GM12891 (cell line): ENCODE measurements at regions not wholly inside any gene's neighbourhood (a gene's known extent, or its start where the extent isn't known, plus 50 kb on each side); places are given as distances from the start of the nearest gene placed in this dataset.

Source experiments
- POLR2A ChIP-seq: IDR thresholded peaks from 2 replicates; pipeline ENCODE4 v1.6.1; 2011; ENCODE audit warnings: low read depth, low read length, control low read depth
- POLR2AphosphoS5 ChIP-seq: IDR thresholded peaks from 2 replicates; pipeline ENCODE4 v1.6.1; 2011; ENCODE audit warnings: low read depth, low read length, control low read depth

- no peak for TF ChIP-seq POLR2A
- no peak for TF ChIP-seq POLR2AphosphoS5
Observed at GRCh38 chr1:96346719-96347118, 374.9 kb upstream of the PTBP2 start.
